Colonic mucosa (tissue), 4 donors: ENCODE measurements at regions not wholly inside any gene's neighbourhood (a gene's known extent, or its start where the extent isn't known, plus 50 kb on each side); places are given as distances from the start of the nearest gene placed in this dataset.

Experiments used
- DNase-seq: peaks from one replicate; pipeline ENCODE4 v3.0.0-alpha.2; 2020
- H3K27ac ChIP-seq: fragments of 200-600 bp; one replicate; pipeline ENCODE4 v1.8.0; 2021
- H3K27me3 ChIP-seq: fragments of 200-600 bp; one replicate; pipeline ENCODE4 v1.8.0; 2021
- H3K36me3 ChIP-seq: fragments of 200-600 bp; one replicate; pipeline ENCODE4 v1.8.0; 2021
- H3K4me1 ChIP-seq: fragments of 200-600 bp; one replicate; pipeline ENCODE4 v1.8.0; 2021; ENCODE audit warnings: mild to moderate bottlenecking
- H3K4me3 ChIP-seq: fragments of 200-600 bp; one replicate; pipeline ENCODE4 v1.8.0; 2021
- H3K9ac ChIP-seq, 2 donors: one replicate each; pipeline ENCODE4 v1.7.0; 2013; ENCODE audit warnings: control low read depth in 2 of 2, low read depth in 2 of 2, low read length in 2 of 2
- H3K9me3 ChIP-seq: fragments of 200-600 bp; one replicate; pipeline ENCODE4 v1.8.0; 2021
- intact Hi-C: fragments of 100-400 bp; cut with DNase I; formaldehyde crosslinking; loops from one replicate; pipeline ENCODE4 v1.14.1; 2022
- TF ChIP-seq, protein P1 (sequence below): fragments of 200-600 bp; IDR thresholded peaks from one replicate; pipeline ENCODE4 v1.8.0; 2022; ENCODE audit warnings: antibody characterized with exemption, mild to moderate bottlenecking
- donor health status: healthy.
- donor health status: DM: no; HTN: no; CAD: no.
- donor health status: DM: no; HTN: no; CAD: no.

DNA sequence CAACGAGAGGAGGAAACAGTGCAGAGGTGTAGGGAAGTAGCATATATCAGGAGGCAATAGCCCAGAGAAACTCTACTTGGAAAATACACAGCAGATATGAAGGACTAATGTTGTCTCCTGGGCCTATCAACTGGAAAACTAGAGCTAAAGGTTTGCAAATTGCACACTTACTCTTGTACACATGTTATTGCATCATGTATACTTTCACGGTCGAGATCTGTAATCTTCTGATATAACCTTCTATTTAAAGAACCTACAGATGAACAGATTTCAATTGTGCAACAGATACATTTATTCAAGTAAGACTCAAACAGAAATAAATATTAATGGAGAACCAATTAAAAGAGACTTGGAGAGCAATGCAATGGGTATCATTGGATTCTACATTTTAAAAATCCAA, 256.3 kb upstream of the TMEM161B start:
- Histone ChIP-seq H3K4me3 (no peak overlapping the region), H3K27me3 (no peaks in the 10 kb centered on the region), H3K27ac (no peak overlapping the region), H3K9me3 (no peaks in the 10 kb centered on the region), H3K36me3 (no peaks in the 10 kb centered on the region), H3K4me1 (no peaks in the 10 kb centered on the region), H3K9ac (no peak overlapping the region)
- intact Hi-C loops, result no loop called here
- TF ChIP-seq, protein P1, sequence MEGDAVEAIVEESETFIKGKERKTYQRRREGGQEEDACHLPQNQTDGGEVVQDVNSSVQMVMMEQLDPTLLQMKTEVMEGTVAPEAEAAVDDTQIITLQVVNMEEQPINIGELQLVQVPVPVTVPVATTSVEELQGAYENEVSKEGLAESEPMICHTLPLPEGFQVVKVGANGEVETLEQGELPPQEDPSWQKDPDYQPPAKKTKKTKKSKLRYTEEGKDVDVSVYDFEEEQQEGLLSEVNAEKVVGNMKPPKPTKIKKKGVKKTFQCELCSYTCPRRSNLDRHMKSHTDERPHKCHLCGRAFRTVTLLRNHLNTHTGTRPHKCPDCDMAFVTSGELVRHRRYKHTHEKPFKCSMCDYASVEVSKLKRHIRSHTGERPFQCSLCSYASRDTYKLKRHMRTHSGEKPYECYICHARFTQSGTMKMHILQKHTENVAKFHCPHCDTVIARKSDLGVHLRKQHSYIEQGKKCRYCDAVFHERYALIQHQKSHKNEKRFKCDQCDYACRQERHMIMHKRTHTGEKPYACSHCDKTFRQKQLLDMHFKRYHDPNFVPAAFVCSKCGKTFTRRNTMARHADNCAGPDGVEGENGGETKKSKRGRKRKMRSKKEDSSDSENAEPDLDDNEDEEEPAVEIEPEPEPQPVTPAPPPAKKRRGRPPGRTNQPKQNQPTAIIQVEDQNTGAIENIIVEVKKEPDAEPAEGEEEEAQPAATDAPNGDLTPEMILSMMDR, result no peak
- no peak for DNase-seq

DNA sequence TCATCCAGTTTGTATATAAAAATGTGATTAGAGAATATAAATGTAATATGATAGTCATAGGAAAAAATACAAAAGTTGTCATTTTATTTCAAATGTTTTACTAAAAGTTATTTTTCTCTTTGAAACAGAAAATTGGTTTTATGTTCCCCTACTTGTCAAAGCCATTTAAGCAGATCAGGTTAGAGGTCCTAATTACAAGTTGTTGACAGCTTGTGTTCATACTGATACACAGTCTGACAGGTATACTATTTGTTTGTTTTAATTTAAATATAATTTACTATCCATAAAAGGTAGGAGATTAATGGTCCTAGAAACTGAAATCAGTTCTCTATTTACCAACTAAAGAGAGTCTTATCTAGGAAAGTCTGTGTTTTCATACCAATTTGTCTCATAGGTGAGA, 250.4 kb upstream of the TMEM161B start:
- TF ChIP-seq, protein P1, result no peak
- no peaks in the 10 kb centered on the region for H3K36me3 ChIP-seq
- H3K4me1 ChIP-seq, result no peaks in the 10 kb centered on the region
- intact Hi-C loops, result no loop called here
- H3K27me3 ChIP-seq, result no peaks in the 10 kb centered on the region
- no peak overlapping the region for H3K9ac ChIP-seq
- no peak overlapping the region for H3K27ac ChIP-seq
- DNase-seq, result no peak
- no peaks in the 10 kb centered on the region for H3K9me3 ChIP-seq
- H3K4me3 ChIP-seq, result no peak overlapping the region

GRCh38 chr5:88518131-88519016, 249.7 kb upstream of the TMEM161B start:
- H3K4me1 ChIP-seq, result no peaks in the 10 kb centered on the region
- no peak for DNase-seq
- H3K36me3 ChIP-seq, result no peaks in the 10 kb centered on the region
- intact Hi-C loops, result no loop called here
- no peak overlapping the region for H3K27ac ChIP-seq
- TF ChIP-seq, protein P1, result no peak
- H3K4me3 ChIP-seq, result no peak overlapping the region
- no peaks in the 10 kb centered on the region for H3K9me3 ChIP-seq
- no peaks in the 10 kb centered on the region for H3K27me3 ChIP-seq
- no peak overlapping the region for H3K9ac ChIP-seq

DNA sequence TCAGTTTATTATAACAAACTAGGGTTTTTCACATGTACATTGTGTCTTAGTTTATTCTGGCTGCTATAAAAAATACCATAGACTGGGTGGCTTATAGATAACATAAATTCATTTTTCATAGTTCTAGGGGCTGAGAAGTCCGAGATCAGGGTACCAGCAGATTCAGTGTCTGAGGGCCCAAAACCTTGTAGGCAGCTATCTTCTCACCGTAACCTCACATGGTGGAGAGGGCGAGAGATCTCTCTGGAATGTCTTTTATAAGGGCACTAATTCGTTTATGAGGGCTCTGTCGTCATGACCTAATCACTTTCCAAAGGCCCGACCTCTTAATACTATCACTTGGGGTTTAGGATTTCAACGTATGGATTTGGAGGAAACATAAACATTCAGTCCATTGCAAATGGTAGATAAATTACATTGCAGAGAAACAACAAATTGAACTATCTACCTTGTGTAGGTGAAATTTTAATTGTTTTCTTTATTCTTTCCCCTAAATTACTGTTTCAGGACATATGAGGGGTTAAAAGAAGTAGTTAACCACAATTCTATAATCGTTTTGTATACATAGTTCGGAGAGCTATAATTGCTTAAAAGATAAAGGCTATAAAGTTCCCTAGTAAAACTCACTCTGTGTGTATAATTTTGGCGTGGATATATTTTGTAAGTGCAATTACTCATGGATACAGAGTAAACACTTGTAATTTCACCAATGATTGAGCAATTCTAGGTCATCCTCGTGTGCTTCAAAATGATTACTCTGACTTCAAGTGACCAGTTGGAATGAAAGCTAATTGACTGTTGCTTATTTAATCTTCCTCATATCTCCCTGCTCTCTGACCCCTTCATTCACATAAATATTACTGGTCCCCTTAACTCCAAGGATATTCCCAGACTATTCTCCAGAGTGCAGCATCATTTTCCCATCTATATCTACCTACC, 247.5 kb upstream of the TMEM161B start:
- no peaks in the 10 kb centered on the region for H3K27me3 ChIP-seq
- H3K27ac ChIP-seq, result no peak overlapping the region
- TF ChIP-seq, protein P1, result no peak
- no peak overlapping the region for H3K4me3 ChIP-seq
- no peaks in the 10 kb centered on the region for H3K36me3 ChIP-seq
- no peak for DNase-seq
- no peaks in the 10 kb centered on the region for H3K9me3 ChIP-seq
- intact Hi-C loops, result no loop called here
- H3K9ac ChIP-seq, result no peak overlapping the region
- no peaks in the 10 kb centered on the region for H3K4me1 ChIP-seq

DNA sequence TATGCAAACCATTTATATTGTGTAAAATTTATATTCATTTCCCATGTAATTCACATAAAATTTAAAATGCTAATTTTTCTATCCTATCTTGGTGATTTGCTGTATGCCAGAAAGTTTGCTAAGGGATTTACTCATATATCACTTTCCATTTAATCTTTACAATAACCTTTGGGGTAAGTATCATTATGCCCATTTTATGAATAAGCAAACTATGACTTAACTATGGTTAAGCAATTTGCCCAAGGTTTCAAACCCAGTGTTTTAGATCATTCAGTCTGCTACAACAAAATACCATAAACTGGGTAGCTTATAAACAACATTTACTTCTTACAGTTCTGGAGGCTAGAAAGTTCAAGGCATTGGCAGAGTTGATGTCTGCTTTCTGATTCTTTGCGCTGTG, 246.4 kb upstream of the TMEM161B start:
- intact Hi-C loops, result no loop called here
- Histone ChIP-seq H3K27ac (no peak overlapping the region), H3K4me3 (no peak overlapping the region), H3K9ac (no peak overlapping the region), H3K4me1 (no peaks in the 10 kb centered on the region), H3K36me3 (no peaks in the 10 kb centered on the region), H3K27me3 (no peaks in the 10 kb centered on the region), H3K9me3 (no peaks in the 10 kb centered on the region)
- TF ChIP-seq, protein P1, result no peak
- no peak for DNase-seq
